ENCODE measurements at regions not wholly inside any gene's neighbourhood (a gene's known extent, or its start where the extent isn't known, plus 50 kb on each side); places are given as distances from the start of the nearest gene placed in this dataset.

DNA sequence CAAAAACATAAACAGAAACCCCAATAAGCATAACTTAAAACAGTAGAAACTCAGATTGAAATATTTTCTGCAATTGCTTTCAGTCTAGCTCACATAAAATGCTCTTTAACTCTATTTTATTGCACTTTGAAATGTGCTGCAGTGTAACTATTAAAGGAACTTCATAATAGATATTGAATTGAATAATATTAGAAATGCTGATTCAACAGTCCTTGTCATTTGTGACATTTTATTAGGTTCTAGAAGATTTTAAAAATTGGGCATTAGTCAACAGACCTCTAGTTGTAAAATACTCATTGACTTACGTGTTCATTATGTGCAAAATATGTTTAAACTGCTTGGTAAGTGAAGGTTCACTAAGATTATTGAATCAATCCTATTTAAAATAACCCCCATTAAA, 1422.3 kb downstream of the PLA2G4A start:
- intact Hi-C loops (cut with micrococcal nuclease): no loop called here
- Histone ChIP-seq H3K36me3 (ENCODE audit: insufficient read depth, low read length) (no peaks in the 10 kb centered on the region), H3K27ac (ENCODE audit: low read depth, low read length) (no peak overlapping the region), H3K9me3 (ENCODE audit: control insufficient read depth in 1 of 2, low read length in 2 of 2) (peaks cover 0 to 2% of the 10 kb centered on the region in 2 donors), H3K4me3 (ENCODE audit: low read length in 2 of 2) (no peak overlapping the region), H3K4me1 (ENCODE audit: insufficient read depth, low read length) (no peaks in the 10 kb centered on the region), H3K27me3 (ENCODE audit: insufficient read depth, low read length) (no peaks in the 10 kb centered on the region)
- Mint-ChIP-seq H3K27me3 (no peaks in the 10 kb centered on the region), H3K9me3 (peaks cover 0 to 8% (median 5%) of the 10 kb centered on the region in 8 donors), H3K4me1 (no peaks in the 10 kb centered on the region), H3K36me3 (no peaks in the 10 kb centered on the region), H3K4me3 (no peak overlapping the region), H3K27ac (no peak overlapping the region)
- ChIA-PET CTCF (ENCODE audit: partially characterized antibody) (no interaction called here), POLR2A (ENCODE audit: partially characterized antibody) (no interaction called here)
- no peak for DNase-seq

DNA sequence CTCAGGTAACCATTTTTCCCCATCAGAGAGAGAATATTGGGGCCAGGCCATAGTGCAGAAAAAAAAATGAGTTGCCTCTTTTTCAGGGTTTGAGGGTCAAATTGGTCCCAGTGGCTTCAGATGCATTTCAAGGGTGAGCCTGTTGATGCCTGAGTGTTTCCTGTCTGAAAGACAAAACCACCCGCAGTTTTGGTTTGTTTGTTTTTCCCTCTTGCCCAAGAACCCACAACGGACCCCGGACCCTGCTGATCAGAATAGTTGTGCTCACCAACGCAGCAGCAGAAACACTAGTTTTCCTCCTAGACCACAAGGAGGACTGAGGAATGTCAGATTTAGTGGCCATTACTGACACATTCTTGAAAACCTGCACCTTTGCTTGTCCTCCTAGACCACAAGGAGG, 1433.1 kb downstream of the PLA2G4A start:
- H3K36me3 ChIP-seq (ENCODE audit: insufficient read depth, low read length): no peaks in the 10 kb centered on the region

DNA sequence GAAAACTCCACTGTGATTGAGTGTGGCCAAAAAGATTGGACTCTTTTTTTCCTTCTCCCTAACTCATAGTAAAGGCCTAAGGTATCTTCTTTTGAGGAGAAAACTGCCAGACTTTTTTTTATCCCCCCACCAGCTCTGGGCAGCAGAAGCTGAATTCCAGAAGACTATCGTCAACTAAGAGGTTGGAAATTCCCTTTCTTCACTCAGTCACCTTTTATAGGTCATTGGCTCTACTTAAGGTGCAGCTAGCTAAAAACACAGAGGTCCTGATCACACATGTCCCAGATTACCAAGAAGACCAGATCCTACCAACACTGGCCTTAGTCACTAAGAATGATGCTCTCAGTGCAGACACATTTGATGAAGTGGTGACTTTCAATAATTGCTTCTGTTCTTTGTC, 1441.2 kb downstream of the PLA2G4A start:
- no peak overlapping the region for H3K27ac Mint-ChIP-seq
- Histone ChIP-seq H3K4me3 (ENCODE audit: low read length in 2 of 2) (no peak overlapping the region), H3K36me3 (ENCODE audit: insufficient read depth, low read length) (no peaks in the 10 kb centered on the region), H3K4me1 (ENCODE audit: insufficient read depth, low read length) (no peaks in the 10 kb centered on the region), H3K9me3 (ENCODE audit: control insufficient read depth in 1 of 2, low read length in 2 of 2) (no peaks in the 10 kb centered on the region), H3K27ac (ENCODE audit: low read depth, low read length) (no peak overlapping the region), H3K27me3 (ENCODE audit: insufficient read depth, low read length) (no peaks in the 10 kb centered on the region)
- H3K4me3 Mint-ChIP-seq: no peak overlapping the region
- no peaks in the 10 kb centered on the region for H3K36me3 Mint-ChIP-seq
- ChIA-PET POLR2A (ENCODE audit: partially characterized antibody) (no interaction called here), CTCF (ENCODE audit: partially characterized antibody) (no interaction called here)
- DNase-seq: no peak
- peaks cover 0 to 12% (median 9%) of the 10 kb centered on the region in 8 donors for H3K9me3 Mint-ChIP-seq
- intact Hi-C loops (cut with micrococcal nuclease): no loop called here
- no peaks in the 10 kb centered on the region for H3K4me1 Mint-ChIP-seq
- H3K27me3 Mint-ChIP-seq: no peaks in the 10 kb centered on the region

More for the DNA sequence above, 1433.1 kb downstream of the PLA2G4A start:
- Mint-ChIP-seq H3K36me3 (no peaks in the 10 kb centered on the region), H3K27ac (no peak overlapping the region), H3K27me3 (no peaks in the 10 kb centered on the region), H3K4me3 (no peak overlapping the region), H3K4me1 (no peaks in the 10 kb centered on the region), H3K9me3 (peaks cover 3 to 51% (median 26%) of the 10 kb centered on the region in 8 donors)
- no peak for DNase-seq
- no peaks in the 10 kb centered on the region for H3K27me3 ChIP-seq (ENCODE audit: insufficient read depth, low read length)
- intact Hi-C loops (cut with micrococcal nuclease): no loop called here
- H3K9me3 ChIP-seq (ENCODE audit: control insufficient read depth in 1 of 2, low read length in 2 of 2): no peaks in the 10 kb centered on the region
- ChIA-PET POLR2A (ENCODE audit: partially characterized antibody) (no interaction called here), CTCF (ENCODE audit: partially characterized antibody) (no interaction called here)
- H3K4me3 ChIP-seq (ENCODE audit: low read length in 2 of 2): no peak overlapping the region
- H3K4me1 ChIP-seq (ENCODE audit: insufficient read depth, low read length): no peaks in the 10 kb centered on the region
- no peak overlapping the region for H3K27ac ChIP-seq (ENCODE audit: low read depth, low read length)

DNA sequence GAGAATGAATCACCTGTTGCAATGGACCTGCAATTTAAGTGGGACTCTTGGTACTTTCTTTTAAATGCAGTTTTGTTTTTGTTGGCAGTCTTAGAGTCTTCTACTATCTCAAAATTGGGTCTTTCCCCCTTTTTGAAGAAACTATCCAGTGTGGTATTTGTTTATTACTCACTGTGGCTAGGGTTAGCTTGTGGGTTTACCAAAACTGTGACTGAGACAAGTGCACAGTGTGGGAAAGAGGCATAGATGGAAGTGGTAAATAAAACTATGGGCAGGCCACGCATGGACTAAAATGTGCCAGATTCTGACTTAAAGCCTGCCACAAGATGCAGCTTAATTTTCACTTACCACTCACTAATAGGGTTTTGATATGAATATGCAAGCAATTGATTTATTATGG, 1441.7 kb downstream of the PLA2G4A start:
- Histone ChIP-seq H3K27me3 (ENCODE audit: insufficient read depth, low read length) (no peaks in the 10 kb centered on the region), H3K4me3 (ENCODE audit: low read length in 2 of 2) (no peak overlapping the region), H3K4me1 (ENCODE audit: insufficient read depth, low read length) (no peaks in the 10 kb centered on the region), H3K27ac (ENCODE audit: low read depth, low read length) (no peak overlapping the region), H3K9me3 (ENCODE audit: control insufficient read depth in 1 of 2, low read length in 2 of 2) (no peaks in the 10 kb centered on the region), H3K36me3 (ENCODE audit: insufficient read depth, low read length) (no peaks in the 10 kb centered on the region)
- no peaks in the 10 kb centered on the region for H3K27me3 Mint-ChIP-seq
- no peak overlapping the region for H3K27ac Mint-ChIP-seq
- DNase-seq: no peak
- ChIA-PET CTCF (ENCODE audit: partially characterized antibody) (no interaction called here), POLR2A (ENCODE audit: partially characterized antibody) (no interaction called here)
- H3K36me3 Mint-ChIP-seq: no peaks in the 10 kb centered on the region
- no peak overlapping the region for H3K4me3 Mint-ChIP-seq
- intact Hi-C loops (cut with micrococcal nuclease): no loop called here
- no peaks in the 10 kb centered on the region for H3K4me1 Mint-ChIP-seq
- peaks cover 0 to 12% (median 7%) of the 10 kb centered on the region in 8 donors for H3K9me3 Mint-ChIP-seq

DNA sequence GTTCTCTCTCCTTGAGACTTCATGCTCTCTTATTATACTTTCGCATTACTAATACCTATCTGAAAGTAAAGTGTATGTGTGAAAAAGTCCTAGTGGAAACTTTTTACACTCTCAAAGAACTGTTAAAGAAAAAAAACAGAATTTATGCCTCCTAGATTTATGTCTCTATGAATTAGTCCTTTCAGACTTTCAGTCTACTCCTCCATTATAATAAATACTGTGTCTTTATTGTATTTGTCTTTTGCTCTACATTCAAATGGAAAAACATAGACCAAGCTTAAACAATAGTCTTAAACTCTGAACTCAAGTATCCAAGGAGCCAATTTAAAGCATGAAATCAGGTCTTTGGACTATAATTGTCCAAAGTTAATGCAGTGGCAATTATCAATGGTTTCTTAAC, 1449.0 kb downstream of the PLA2G4A start:
- intact Hi-C loops (cut with micrococcal nuclease): no loop called here
- CTCF ChIA-PET (ENCODE audit: partially characterized antibody): no interaction called here
- Histone ChIP-seq H3K4me3 (ENCODE audit: low read length in 2 of 2) (no peak overlapping the region), H3K4me1 (ENCODE audit: insufficient read depth, low read length) (no peaks in the 10 kb centered on the region), H3K27me3 (ENCODE audit: insufficient read depth, low read length) (no peaks in the 10 kb centered on the region), H3K9me3 (ENCODE audit: control insufficient read depth in 1 of 2, low read length in 2 of 2) (no peaks in the 10 kb centered on the region), H3K36me3 (ENCODE audit: insufficient read depth, low read length) (no peaks in the 10 kb centered on the region), H3K27ac (ENCODE audit: low read depth, low read length) (no peak overlapping the region)
- Mint-ChIP-seq H3K9me3 (peaks cover 0 to 20% (median 4%) of the 10 kb centered on the region in 8 donors), H3K36me3 (no peaks in the 10 kb centered on the region), H3K4me1 (no peaks in the 10 kb centered on the region), H3K27me3 (no peaks in the 10 kb centered on the region), H3K27ac (no peak overlapping the region), H3K4me3 (no peak overlapping the region)
- POLR2A ChIA-PET (ENCODE audit: partially characterized antibody): no interaction called here
- no peak for DNase-seq

DNA sequence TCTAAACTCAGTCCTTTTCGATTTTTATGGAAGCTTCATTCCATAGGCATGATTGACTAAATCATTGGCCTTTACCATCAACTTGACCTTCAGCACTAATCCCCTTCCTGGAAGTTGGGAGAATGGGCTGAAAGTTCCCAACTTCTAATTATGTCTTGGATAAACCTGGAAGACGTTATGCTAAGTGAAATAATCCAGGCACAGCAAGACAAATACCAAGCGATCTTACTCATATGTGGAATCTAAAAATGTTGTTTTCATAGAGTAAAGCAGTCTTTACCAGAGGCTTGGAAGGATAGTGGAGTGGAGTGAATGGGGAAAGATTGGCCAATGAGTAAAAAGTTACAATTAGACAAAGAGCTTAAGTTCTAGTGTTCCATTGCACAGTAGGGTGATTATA, 1453.2 kb downstream of the PLA2G4A start:
- DNase-seq: no peak
- no peaks in the 10 kb centered on the region for H3K4me1 ChIP-seq (ENCODE audit: insufficient read depth, low read length)
- POLR2A ChIA-PET (ENCODE audit: partially characterized antibody): no interaction called here
- H3K4me1 Mint-ChIP-seq: no peaks in the 10 kb centered on the region
- H3K27ac ChIP-seq (ENCODE audit: low read depth, low read length): no peak overlapping the region
- no peak overlapping the region for H3K4me3 ChIP-seq (ENCODE audit: low read length in 2 of 2)
- H3K27me3 Mint-ChIP-seq: no peaks in the 10 kb centered on the region
- H3K36me3 Mint-ChIP-seq: no peaks in the 10 kb centered on the region
- H3K36me3 ChIP-seq (ENCODE audit: insufficient read depth, low read length): no peaks in the 10 kb centered on the region
- no peak overlapping the region for H3K4me3 Mint-ChIP-seq
- intact Hi-C loops (cut with micrococcal nuclease): no loop called here
- peaks cover 0 to 20% (median 6%) of the 10 kb centered on the region in 8 donors for H3K9me3 Mint-ChIP-seq
- CTCF ChIA-PET (ENCODE audit: partially characterized antibody): no interaction called here
- no peak overlapping the region for H3K27ac Mint-ChIP-seq
- no peaks in the 10 kb centered on the region for H3K9me3 ChIP-seq (ENCODE audit: control insufficient read depth in 1 of 2, low read length in 2 of 2)
- H3K27me3 ChIP-seq (ENCODE audit: insufficient read depth, low read length): no peaks in the 10 kb centered on the region

DNA sequence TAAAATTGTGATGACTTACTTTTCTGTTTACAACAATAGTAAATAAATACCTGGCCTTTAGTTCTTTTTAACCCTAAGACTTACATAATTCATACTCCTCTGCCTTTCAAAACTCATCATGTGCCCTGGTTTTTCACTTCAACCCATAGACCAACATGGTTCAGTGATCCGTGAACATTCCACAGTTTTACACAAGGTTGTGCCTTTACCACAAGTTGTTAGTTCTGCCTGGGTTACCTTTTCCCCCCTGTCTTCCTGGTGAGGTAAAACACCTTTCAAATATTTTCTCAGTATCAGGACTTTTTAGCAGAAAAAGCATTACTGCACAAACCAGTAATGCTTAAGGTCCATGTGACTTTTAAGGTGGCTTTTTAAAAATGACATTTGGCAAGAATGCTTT, 1466.4 kb downstream of the PLA2G4A start:
- H3K4me1 Mint-ChIP-seq: no peaks in the 10 kb centered on the region
- DNase-seq: no peak
- peaks cover 0 to 11% (median 5%) of the 10 kb centered on the region in 8 donors for H3K9me3 Mint-ChIP-seq
- ChIA-PET POLR2A (ENCODE audit: partially characterized antibody) (no interaction called here), CTCF (ENCODE audit: partially characterized antibody) (no interaction called here)
- H3K27me3 ChIP-seq (ENCODE audit: insufficient read depth, low read length): no peaks in the 10 kb centered on the region
- H3K9me3 ChIP-seq (ENCODE audit: control insufficient read depth in 1 of 2, low read length in 2 of 2): no peaks in the 10 kb centered on the region
- no peaks in the 10 kb centered on the region for H3K27me3 Mint-ChIP-seq
- H3K27ac Mint-ChIP-seq: no peak overlapping the region
- H3K36me3 ChIP-seq (ENCODE audit: insufficient read depth, low read length): no peaks in the 10 kb centered on the region
- H3K27ac ChIP-seq (ENCODE audit: low read depth, low read length): no peak overlapping the region
- H3K36me3 Mint-ChIP-seq: no peaks in the 10 kb centered on the region
- no peak overlapping the region for H3K4me3 Mint-ChIP-seq
- no peak overlapping the region for H3K4me3 ChIP-seq (ENCODE audit: low read length in 2 of 2)
- intact Hi-C loops (cut with micrococcal nuclease): no loop called here
- no peaks in the 10 kb centered on the region for H3K4me1 ChIP-seq (ENCODE audit: insufficient read depth, low read length)

DNA sequence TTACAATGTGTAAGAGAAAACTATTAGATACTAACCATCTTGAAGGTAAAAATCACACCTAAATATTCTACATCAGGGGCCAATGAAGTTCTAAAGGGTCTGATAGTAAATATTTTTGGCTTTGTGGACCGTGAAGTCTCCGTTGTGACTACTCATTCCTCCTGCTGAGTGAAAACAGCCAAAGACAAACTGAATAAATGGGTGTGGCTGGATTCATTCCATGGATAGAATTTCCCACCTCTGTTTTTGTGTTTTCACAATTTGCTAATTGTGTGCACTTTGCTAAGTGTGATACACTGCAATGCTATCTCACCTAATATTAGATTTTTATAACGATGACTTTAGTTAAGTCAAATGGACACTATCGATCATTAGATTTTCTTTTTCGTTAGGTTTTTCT, 1474.0 kb downstream of the PLA2G4A start:
- Mint-ChIP-seq H3K27me3 (no peaks in the 10 kb centered on the region), H3K4me3 (no peak overlapping the region), H3K4me1 (no peaks in the 10 kb centered on the region), H3K9me3 (peaks cover 2 to 14% (median 4%) of the 10 kb centered on the region in 8 donors), H3K36me3 (no peaks in the 10 kb centered on the region), H3K27ac (no peak overlapping the region)
- intact Hi-C loops (cut with micrococcal nuclease): no loop called here
- Histone ChIP-seq H3K4me3 (ENCODE audit: low read length in 2 of 2) (no peak overlapping the region), H3K4me1 (ENCODE audit: insufficient read depth, low read length) (no peaks in the 10 kb centered on the region), H3K36me3 (ENCODE audit: insufficient read depth, low read length) (no peaks in the 10 kb centered on the region), H3K27ac (ENCODE audit: low read depth, low read length) (no peak overlapping the region), H3K9me3 (ENCODE audit: control insufficient read depth in 1 of 2, low read length in 2 of 2) (no peaks in the 10 kb centered on the region), H3K27me3 (ENCODE audit: insufficient read depth, low read length) (no peaks in the 10 kb centered on the region)
- no peak for DNase-seq
- CTCF ChIA-PET (ENCODE audit: partially characterized antibody): no interaction called here
- POLR2A ChIA-PET (ENCODE audit: partially characterized antibody): no interaction called here
